HPDE6-E6E7 (cell line): ENCODE measurements at regions not wholly inside any gene's neighbourhood (a gene's known extent, or its start where the extent isn't known, plus 50 kb on each side); places are given as distances from the start of the nearest gene placed in this dataset.
"Not testable (repeated sequence)": the region's sequence is repeated elsewhere in the genome, so short reads cannot be mapped to it uniquely, and the experiment has no call there.

Experiments
- DNase-seq: peaks from one replicate; pipeline ENCODE4 v3.0.0; 2011; ENCODE audit warnings: missing footprints; ENCODE audit errors: extremely low spot score

DNA sequence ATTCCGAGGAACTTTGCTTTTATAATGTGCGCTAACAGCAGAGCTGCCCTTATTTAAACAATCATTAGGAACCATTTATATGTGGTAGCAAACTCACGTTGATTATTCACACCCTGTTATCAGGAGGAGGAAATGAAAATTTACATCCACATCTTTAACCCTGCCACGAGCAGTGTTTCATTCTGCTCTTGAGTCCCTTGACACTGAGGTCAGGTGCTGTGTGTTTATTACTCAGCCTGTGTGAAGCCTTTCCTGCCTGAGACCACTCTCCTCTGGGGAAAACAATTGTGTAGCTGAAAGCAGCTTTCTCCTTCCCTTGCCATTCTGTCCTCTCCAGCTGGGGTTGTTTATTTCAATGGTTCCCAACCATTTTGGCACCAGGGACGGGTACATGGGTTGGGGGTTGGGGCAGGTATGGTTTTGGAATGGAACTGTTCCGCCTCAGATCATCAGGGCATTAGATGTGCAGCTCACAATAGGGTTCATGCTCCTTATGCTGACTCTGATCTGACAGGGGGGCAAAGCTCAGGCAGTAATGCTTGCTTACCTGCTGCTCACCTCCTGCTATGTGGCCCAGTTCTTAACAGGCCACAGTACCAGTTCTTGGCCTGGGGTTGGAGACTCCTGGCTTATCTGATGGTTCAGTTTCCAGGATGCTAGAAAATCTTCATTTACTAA lies 651.1 kb downstream of the TDRD15 start:
- no peak for DNase-seq

DNA sequence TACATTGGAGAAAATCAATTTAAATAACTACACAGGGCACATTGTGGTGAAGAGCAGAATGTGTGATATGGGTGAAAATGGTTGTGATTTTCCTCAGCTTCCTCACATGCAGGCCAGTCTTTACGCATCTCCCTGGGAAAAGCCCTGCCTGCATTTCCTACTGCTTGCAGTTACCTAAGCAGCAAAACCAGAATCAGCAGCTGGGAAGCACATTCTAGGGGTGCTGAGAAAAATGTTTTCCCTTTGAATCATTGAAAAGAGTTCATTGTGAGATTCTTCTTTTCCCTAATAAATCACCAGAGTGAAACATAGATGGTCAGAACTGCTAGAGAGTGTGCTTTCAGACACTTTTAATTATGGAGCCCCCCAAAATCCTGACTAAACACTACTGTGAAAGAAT lies 656.0 kb downstream of the TDRD15 start:
- no peak for DNase-seq

DNA sequence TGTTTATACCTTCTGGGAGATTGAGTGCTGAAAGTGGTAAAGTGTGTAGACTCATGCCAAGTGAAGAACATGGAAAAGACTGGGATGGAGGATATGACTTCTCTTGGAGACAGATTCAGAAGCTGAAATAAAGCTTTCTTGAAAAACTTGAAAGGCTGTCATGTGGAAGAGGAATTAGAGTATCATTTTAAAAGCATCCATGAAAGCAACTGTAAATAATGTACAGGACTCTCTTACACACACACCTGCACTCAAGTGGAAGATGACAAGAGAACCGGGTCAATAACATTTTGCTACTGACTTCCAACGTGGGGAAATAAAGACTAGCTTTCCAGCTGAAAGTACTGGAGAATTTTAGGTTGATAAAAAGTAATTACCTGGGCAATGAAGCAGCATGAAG lies 658.2 kb downstream of the TDRD15 start:
- no peak for DNase-seq

DNA sequence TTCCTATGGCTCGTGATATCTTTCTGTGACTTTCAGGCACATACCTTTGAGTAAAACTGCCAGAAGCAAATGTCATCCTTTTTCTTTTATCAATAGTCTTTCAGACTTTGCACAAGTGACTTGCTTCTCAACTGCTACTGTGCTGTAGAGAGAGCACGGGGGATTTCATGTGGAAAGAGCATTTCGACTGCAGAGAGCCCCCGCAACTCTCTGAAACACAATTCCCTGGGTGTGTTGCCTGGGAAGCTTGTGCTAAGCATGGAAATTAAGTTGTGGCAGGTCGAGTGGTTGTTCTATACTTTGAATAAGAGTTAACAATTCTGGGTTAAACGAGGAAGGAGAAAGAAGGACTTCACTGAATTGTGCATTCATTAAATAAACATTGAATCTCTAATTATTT lies 659.1 kb downstream of the TDRD15 start:
- DNase-seq, result no peak

DNA sequence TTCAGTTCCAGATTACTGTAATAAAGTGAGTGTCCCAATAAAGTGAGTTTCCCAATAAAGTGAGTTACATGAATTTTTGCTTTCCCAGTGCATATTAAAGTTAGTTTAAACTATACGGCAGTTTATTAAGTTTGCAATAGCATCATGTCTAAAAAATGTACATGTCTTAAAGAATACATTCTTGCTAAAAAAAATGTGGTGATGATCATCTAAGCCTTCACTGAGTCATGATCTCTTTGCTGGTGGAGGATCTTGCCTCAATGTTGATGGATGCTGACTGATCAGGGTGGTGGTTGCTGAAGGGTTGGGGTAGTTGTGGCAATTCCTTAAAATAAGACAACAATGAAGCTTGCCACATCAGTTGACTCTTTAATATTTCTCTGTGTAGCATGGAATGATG lies 664.2 kb downstream of the TDRD15 start:
- no peak for DNase-seq

DNA sequence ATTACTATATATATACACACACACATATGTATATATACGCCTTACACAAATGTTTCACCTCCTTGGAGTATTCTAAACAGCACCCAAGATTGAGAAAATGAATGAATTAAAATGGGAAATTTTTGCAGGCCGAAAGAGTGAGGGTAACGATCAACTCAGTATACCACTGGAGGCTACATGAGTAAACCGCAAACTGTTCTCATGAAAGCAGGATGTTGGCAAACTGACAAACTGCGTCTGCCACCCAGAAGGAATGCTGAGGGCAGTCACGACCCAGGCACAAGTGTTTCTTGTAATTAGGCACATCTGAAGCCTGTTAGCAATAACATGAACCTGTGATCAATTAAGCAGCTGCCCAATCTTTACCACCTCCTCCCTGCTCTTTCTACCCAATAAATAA lies 666.5 kb downstream of the TDRD15 start:
- DNase-seq, result not testable (repeated sequence)

DNA sequence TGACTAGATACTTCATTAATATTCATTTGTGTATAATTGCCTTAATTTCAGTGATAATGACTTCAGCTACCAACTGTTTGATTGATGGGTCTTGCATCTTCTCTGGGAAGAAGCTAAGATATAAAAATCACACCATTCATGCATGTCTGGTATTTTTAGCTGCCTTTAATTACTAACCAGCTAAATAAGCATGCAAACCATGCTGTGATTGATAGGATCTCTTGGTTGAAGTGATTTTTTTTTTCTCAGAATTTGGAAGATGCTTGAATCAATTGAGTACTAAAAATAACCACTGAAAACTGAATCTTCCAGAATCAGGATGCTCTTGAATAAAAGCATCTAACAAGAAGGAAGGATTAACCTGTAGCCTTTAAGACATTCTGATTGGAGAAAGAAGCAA lies 668.8 kb downstream of the TDRD15 start:
- DNase-seq, result no peak

DNA sequence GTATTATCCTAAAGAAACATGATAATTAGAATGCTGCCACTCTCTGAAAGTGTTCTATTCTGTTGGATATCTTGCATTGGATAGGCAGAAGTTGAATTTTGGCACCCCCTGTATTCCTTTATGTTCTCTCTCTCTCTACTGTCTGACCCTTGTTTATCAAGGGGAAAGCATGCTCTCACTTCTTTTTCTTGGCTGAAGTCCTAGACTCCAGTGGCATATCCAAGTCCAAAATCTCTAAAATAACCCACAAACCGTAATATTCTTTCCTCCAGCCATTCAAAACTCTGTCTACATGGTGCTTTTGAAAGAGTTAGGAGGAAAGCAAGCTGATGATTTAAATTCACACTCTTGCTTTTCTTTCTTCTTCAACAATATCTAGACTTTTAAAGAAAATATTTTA lies 669.7 kb downstream of the TDRD15 start:
- DNase-seq, result no peak

DNA sequence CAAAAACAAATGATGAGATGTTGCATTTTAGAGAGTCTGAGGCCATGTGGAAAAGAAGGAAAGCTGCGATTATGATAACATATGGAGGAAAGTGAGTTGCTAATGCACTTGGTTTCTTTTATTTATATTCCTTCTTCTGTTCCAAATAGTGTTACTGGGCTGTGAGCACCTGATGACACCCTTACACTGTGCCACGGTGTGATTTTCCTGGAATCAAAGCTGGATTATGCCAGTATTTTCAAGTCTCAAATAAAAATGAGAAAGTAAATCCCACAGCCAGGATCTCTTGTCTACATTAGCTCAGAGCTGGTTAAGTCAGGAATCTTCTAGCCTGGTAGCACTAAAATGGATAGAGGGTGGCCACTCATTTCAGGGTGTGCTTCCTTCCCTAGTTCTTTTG lies 670.8 kb downstream of the TDRD15 start:
- DNase-seq, result no peak

DNA sequence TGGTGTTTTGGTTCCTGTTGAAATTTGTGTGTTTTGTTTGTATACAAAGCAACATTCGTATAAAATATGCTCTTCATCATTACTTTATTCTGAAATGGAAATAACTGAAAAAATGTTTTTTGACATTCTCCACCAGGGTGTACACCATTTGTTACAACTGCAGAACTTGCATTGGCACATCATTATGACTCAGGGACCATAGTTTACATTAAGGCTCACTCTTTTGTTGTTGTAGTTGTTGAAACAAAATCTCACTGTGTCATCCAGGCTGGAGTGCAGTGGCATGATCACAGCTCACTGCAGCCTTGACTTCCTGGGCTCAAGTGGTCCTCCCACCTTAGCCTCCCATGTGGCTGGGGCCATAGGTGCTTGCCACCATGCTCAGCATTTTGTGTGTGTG lies 676.6 kb downstream of the TDRD15 start:
- DNase-seq, result no peak

DNA sequence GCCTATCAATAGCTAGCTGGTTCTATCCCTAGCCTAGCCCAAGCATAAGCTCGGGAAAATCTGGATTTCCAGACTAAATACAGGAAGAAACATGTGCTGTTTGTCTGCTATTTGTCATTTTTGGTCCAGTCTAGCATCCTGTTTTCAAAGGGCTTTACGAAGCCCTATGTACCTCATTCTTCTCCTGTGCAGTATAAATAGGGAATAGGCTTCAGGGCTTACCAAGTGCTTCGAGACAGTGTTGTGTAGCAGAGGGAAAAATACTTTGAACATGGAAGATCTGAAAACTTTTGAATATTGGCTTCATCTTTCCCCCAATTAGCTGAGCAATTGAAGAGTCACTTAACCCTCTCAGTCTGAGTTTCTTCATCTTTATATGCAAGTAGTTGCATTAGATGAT lies 679.8 kb downstream of the TDRD15 start:
- no peak for DNase-seq

DNA sequence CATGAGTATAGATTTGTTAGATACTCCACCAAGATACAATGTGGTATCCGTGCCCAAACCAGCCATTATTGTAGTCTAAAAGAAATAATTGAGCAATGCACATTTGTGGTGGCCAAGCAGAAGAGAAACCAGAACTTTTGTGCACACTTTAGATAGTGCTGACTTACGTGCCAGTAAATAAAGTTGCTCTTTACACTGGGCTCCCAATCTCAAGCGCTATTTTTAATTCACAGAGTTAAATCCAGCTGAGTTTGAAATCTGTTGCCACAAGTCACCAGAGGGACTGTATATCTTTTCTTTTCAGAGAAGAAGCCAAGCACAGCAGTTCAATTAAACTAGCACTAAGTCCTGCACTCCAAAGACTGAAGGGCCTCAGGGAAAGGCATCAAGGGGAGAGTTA lies 680.4 kb downstream of the TDRD15 start:
- no peak for DNase-seq

DNA sequence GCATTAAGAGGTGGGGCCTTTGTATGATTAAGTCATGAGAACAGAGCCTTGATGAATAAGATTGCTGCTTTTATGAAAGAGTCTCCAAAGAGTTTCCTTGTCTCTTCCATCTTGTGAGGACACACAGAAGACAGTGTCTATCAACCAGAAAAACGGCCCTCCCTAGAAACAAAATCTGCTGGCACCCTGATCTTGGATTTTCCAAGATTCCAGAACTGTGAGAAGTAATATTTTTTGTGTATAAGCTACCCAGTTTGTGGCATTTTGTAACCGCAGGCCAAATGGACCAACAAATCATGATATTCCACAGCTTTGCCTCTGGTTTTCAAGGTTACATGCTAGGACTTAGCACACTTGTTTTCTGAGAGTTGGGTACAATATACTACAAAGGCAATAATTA lies 687.8 kb downstream of the TDRD15 start:
- no peak for DNase-seq

DNA sequence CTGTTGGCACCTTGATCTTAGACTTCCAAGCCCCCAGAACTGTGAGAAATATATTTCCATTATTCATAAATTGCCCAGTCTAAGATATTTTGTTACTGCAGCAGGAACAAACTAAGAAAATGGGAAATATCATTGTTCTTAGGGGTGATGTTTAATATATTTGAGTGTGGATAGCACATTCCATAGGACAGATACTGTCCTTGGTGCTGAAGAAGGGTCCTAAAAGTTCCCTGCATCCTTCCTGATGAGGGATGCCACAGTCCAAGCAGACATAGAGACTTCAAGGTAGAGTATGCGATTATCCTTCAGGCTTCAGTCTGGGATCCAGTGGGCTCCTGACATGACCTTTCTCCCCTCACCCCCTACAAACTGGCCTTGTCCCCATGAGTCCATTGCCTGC lies 689.0 kb downstream of the TDRD15 start:
- no peak for DNase-seq

DNA sequence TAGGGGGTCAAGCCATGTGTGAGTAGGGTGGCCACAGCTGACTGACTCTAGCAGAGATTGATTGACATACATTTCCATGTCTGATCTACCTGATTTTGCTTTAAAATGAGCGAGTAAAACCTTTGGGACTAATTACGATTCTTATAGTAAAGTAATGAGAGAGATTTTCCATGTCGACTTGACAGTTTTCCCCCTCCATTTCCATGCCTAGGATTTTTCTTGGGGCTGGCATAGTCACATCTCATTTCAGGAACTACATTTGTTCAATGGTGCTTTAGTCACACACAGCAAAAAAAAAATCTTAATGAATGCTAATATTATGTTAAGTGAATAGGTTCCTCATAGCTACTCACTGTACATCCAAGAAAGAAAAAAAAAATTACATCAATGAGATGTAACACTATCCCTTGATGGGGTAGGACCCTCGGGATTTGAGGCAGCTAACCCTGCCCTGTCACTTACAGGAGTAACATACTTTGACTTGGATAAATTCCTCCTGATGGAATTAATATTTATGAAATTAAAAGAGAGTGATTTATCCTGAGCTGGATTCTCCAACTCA lies 690.9 kb downstream of the TDRD15 start:
- no peak for DNase-seq

DNA sequence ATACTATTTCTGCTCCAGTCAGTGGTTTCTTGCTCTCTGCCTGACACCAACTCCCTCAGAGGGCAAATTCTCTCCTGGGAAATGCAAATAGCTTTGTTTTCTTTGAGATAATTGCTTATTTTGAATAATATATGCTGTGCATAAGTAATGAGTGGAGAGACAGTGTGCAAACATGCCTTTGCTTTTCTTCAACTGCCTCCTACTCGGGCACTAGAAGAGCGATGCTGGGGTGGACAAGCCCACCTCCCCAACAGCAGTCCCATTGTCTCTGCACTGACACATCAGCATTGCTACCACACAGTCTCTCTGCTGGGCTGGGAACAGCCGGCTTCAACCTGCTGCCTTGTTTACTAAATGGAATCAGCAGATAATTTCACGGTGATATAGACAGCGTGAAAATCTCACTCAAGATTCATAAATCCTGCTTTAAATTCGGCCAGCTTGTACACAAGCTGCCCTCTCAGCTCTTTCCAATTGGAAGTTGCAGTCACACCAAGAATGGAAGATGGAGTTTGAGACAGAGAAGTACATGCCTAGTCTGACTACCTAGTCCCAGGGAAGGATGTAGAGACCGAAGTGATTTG lies 694.5 kb downstream of the TDRD15 start:
- DNase-seq, result no peak

DNA sequence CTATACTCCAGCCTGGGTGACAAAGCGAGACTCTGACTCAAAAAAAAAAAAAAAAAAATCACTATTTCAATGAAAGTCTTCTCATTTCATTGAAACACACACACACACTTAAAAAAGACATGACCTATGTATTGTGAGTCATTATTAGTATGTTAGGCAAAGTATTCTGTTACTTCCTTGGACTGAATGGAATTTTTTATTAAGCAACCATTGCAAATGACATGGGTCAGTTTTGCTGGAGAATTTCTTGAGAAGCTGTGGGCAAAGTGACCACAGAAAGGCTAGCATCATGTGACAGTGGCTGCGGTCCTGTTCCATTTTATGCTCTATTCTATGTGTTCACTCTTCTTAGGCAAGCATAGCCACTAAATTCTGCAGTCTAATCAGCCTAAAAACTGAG lies 695.7 kb downstream of the TDRD15 start:
- no peak for DNase-seq

DNA sequence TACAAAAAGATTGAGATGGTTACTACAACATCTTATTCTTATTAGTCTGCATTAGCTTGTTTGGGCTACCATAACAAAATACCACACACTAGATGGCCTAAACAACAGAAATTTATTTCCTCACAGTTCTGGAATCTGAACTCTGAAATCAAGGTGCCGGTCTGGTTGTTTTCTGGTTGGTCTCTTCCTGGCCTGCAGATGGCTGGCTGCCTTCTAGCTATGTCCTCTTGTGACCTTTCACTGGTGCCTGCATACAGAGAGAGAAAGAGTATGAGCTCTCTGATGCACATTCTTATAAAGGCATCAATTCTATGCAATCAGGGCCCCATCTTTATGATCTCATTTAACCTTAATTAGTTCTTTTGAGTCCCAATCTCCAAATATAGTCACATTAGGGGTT lies 696.5 kb downstream of the TDRD15 start:
- no peak for DNase-seq

DNA sequence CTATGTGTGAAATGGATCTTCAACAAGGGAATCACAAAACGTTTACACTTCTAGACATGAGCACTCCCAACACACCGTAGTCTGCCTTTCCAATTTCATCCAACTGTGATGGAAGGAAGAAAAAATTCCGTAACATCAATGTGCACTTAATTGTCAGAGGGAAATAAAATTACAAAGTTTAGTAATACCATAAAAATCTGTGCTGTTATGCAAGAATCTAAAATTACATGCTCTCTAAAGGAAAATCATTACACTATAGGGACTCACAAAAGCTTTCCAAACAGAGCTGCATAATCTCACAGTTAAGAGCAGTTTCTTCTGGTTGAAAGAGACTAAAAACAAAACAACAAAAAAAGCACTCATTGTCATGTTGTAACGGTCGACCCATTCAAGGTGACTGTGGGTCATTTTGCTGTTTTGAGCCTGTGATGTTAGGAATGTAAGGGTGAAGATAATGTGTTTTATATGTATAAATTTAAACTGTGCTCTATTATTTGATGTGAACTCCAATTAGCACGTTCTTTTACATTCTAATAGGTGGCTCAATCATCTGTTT lies 698.0 kb downstream of the TDRD15 start:
- no peak for DNase-seq

DNA sequence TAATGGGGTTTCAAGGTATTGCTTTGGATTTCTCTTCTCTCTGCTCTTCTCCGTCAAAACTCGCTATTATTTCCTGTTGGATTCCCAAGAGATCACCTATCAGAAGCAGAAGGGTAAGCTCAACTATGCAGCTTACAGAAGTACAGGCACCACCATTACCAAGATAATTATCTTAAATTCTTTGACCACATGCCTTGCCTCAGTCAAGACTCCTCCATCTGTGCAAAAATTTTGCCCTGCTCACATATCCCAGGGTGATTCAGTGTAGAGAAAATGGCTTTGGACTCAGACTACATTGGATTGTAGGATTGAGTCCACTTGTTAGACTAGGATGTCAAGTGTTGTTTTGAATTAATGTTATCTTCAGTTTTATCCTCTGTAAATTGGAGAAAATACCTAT lies 698.7 kb downstream of the TDRD15 start:
- no peak for DNase-seq

DNA sequence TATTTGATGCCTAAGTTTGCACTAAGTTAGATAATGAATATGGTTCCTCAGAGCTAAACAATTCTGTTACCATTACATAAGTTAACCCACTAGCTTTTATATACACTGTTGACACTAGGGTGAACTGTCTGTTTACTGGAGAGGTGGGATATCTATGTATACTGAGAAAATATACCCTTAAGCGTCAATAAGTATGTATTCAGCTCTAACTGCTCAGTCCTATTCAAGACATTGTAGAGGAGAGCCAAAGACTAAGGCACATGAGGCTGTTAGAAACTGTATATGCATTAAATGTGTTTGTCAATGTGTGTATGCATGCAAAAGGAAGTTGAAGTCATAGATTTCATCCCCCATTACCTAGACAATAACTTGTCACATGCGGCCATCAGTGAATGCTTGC lies 710.0 kb downstream of the TDRD15 start:
- no peak for DNase-seq

DNA sequence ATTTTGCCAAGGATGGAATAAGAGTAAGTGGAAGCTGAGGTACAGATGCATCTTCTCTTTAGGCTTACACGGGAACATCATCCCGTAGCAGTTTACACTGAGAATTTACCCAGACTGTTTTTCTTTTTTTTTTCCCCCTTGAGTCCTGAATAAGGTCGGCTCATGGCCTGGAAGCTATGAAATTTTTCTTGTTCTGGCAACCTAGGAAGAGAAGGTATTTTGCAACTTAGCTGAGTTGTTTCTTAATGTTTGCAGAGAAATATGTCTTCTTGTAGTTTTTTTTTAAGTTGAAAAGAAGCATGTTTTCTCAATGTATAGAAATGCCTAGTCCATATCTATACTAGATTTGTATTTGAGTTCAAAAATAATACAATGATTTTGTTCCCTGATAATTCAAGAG lies 712.5 kb downstream of the TDRD15 start:
- no peak for DNase-seq

DNA sequence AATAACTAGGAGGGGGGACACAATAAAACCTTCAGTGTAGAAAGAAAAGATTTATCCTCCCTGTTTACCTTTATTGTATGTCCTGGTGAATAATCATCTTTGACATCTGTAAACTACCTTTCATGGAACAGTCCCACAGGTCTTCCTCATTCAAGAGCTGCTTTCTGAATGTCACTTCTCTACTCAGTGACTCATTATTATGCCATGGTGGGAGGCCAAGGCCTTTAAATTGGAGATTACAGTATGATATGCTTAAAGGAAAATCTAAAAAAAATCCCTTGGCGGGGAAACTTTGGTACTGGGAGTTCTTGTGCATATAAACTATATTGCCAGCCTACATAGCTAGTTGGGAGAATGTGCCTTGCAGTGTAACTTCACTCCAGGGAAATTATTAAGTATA lies 713.0 kb downstream of the TDRD15 start:
- no peak for DNase-seq
